SK-N-SH treated with all-trans-retinoic acid at 6 μM for 48 hours (cell line): ENCODE measurements at regions not wholly inside any gene's neighbourhood (a gene's known extent, or its start where the extent isn't known, plus 50 kb on each side); places are given as distances from the start of the nearest gene placed in this dataset.

Experiments used
- ARNTL ChIP-seq: fragments of 450-650 bp; formaldehyde crosslinking; IDR thresholded peaks from 2 replicates; pipeline ENCODE4 v1.5.0; 2020; ENCODE audit warnings: low read depth, mild to moderate bottlenecking, moderate library complexity, borderline replicate concordance
- CREB5 ChIP-seq: fragments of 250-450 bp; sonication (Bioruptor Pico); IDR thresholded peaks from 2 replicates; pipeline ENCODE4 v1.5.1; 2020; ENCODE audit warnings: low read depth, mild to moderate bottlenecking, moderate library complexity
- ESRRG ChIP-seq: fragments of 250-450 bp; sonication (Bioruptor Pico); IDR thresholded peaks from 2 replicates; pipeline ENCODE4 v1.6.1; 2021; ENCODE audit warnings: mild to moderate bottlenecking
- PPARA ChIP-seq: fragments of 250-450 bp; sonication (Bioruptor Pico); IDR thresholded peaks from 2 replicates; pipeline ENCODE4 v1.5.0; 2020; ENCODE audit warnings: mild to moderate bottlenecking, borderline replicate concordance
- RARB ChIP-seq: fragments of 250-450 bp; sonication (Bioruptor Pico); IDR thresholded peaks from 2 replicates; pipeline ENCODE4 v1.8.0; 2021; ENCODE audit warnings: mild to moderate bottlenecking, moderate library complexity
- TOX ChIP-seq: fragments of 250-450 bp; sonication (Bioruptor Pico); IDR thresholded peaks from 2 replicates; pipeline ENCODE4 v1.8.0; 2021; ENCODE audit warnings: mild to moderate bottlenecking, moderate library complexity, borderline replicate concordance
- ZC3H10 ChIP-seq: fragments of 250-450 bp; sonication (Bioruptor Pico); IDR thresholded peaks from 2 replicates; pipeline ENCODE4 v1.5.1; 2021; ENCODE audit warnings: mild to moderate bottlenecking, moderate library complexity
- ZFP3 ChIP-seq: fragments of 250-450 bp; sonication (Bioruptor Pico); IDR thresholded peaks from 2 replicates; pipeline ENCODE4 v1.5.0; 2020; ENCODE audit warnings: mild to moderate bottlenecking, moderate library complexity

- TF ChIP-seq CREB5 (CRISPR knock-in tag) (no peak), ARNTL (no peak), RARB (no peak), TOX (CRISPR knock-in tag) (no peak), PPARA (CRISPR knock-in tag) (no peak), ESRRG (CRISPR knock-in tag) (no peak), ZC3H10 (CRISPR knock-in tag) (no peak), ZFP3 (CRISPR knock-in tag) (no peak)
Observed at GRCh38 chr3:35385271-35385670, 254.1 kb upstream of the ARPP21 start.
